ENCODE measurements at regions not wholly inside any gene's neighbourhood (a gene's known extent, or its start where the extent isn't known, plus 50 kb on each side); places are given as distances from the start of the nearest gene placed in this dataset.
A peak's percentile ranks its signal among the peaks of the same experiment; 100 is the strongest.

DNA sequence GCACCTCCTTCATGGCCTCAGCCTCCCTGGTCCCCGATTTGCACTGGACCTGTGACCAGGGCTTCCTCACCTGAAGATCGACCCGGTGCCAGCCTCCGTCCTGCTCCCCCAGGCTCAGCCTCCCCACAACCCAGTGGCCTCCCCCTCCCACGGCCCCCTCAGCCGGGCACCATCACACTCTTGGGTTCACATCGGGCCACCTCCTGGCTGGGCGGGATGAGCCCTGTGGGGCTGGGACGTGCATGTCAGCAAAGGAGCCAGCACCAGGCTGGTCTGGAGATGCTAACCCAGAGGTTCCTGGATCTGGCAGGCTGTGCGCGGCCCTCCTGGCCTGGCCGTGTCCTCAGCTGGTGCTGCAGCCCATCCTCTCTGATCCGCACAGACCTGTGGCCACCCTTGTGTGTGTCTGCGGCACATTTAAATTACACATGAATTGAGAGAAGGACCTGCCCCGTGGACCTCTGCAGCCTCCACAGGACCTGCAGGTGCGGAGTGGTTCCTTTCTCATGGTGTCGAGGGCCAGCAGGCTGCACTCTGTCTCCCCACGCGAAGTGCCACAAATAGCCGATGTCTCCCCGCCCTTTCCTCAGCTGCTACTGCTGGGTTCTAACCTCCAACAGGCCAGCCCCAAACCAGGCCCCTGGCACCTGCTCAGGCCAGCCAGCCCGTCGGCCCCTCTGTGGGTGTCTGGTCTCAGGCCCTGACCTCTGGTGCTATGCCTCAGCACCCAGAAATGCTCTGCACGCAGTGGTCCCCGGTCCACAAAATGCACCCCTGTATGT is 237.5 kb downstream of the ERMARD start:
- no peak for ATAC-seq

DNA sequence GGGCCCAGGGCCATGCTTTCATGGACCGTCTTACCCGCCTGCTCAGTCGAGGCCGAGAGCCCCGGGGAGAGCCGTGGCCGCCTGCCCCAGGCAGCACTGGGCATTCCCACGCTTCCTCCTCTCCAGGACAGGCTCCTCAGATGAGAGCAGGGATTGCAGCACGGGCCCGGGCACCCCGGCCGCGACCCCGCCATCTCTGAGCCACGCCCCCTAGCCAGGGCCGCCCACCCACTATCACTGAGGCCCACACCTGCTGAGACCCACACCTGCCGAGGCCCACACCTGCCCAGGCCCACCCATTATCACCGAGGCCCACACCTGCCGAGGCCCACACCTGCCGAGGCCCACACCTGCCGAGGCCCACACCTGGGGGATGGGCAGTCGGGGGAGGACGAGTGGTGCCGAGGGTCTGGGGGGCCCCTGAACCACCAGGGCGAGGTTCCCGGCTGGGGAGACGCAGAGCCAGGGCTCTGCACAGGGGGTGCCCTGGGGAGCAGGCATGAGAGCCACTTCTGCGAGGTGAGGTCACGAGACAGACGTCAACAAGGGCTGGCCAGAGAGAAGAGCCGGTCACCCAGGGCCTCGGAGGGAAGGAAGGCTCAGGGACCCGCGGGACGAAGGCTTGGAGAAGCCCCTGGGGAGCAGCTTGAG is 235.6 kb downstream of the ERMARD start:
- peak; percentile 14 for ATAC-seq

DNA sequence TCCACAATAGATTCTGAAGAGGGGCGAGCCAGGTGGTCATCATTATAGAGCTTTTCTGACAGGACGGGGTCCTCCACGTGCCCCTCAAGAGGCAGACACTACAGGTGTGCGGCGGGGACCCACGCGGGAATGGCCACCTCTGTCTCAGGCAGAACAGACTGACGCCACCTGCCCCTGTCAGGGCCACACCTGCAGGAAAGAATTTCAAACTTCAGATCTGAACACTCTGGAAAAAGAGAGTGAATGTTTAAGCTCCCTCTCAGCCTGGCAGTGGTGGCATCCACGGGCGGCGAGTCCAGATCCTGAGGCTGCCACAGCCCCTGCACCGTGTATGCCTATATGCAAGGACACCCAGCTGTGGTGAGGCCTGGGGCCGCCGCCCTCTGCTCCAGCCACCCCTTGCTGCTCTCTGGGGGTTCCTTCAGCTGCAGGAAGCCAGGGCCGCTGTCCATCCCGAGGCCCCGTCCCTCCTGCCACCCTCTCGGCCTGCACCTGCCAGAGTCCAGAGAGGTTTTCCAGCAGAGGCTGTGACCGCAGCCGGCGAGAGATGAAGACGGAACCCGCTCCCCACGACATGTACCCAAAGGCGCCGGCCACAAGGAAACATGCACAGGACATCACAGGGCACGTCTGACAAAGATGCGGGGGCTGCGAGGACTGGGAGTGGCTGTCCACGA is 234.9 kb downstream of the ERMARD start:
- ATAC-seq = no peak

DNA sequence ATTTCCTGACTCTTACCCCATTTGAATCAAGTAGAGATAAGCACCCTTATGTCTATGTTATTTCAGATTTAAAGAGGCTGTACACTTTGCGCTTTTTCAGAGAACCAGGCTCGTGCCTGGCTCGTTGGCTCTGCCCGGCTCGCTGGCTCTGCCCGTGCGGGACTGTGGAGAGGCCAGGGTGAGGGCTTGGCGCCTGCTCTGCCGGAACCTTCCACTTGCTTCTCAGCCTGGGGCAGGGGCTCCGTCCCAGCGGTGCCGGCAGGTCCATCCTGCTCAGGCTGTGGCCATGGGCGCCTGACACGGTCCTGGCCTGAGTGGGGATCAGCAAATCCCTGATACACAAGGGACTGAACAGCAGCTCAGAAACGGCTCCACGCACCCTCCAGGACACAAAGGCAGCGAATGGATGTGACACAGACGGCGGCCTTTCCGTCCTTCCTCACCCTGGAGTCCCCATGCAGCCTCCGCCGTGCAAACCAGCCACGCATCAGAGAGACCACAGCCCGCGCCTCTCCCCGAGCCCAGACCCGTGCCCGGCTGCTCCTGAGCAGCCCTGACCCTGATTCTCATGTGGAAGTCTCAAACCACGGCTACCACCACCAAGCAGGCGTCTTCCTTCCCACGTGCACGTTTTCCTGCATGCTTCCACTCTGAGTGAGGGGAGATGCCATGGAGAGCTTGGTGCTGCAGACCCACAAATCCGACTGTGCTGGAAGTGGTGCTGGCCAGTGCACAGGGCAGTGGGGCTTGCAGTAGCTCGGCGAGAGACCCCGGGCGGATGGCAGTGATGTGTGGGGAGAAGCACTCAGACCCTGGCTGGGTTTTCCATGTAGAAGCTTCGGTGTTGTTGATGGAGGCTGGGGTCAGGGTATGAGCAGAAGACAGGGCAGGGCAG is 233.9 kb downstream of the ERMARD start:
- no peak for ATAC-seq

DNA sequence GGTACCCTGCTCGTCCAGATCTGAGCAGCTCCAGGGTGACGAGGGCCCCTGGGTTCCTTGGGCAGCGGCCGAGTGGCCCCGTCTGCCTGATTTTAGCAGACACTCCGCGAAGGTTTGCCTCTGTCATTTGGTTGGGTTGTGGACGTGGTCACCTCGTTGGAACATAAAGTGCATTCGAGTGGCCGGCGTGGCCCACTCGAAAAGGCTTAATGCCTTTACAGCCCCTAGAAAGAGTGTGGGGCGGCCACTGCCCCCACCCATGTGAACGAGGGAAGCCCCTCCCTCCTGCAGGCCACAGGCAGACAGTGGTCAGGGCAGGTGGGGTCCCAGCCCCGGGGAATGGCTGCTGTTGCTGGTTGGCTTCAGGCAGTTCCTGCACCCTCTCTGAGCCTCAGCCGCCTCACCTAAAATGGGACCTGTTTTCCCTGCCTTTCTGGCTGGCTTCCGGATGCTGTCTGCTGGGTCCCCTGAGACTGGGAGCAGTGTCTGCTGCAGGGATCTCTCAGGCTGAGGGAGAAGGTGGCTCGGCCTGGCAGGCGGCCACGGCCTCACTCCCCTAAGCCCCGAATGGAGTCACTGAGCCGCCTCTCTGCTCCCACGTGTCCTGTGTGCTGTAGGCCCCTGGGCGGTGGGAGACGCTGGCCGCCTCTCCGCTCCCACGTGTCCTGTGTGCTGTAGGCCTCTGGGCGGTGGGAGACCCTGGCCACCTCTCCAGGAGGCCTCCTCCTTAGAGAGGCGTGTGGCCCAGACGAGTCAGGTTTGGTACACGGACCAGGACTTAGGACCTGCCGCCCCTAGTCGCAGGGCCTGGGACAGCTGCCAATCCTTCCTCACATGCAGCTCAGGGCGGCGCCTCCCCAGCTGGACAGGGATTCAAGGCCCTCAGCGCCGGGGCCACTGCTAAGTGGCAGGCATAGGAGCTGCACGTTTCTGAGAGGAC is 233.0 kb downstream of the ERMARD start:
- peak; percentile 28 for ATAC-seq

DNA sequence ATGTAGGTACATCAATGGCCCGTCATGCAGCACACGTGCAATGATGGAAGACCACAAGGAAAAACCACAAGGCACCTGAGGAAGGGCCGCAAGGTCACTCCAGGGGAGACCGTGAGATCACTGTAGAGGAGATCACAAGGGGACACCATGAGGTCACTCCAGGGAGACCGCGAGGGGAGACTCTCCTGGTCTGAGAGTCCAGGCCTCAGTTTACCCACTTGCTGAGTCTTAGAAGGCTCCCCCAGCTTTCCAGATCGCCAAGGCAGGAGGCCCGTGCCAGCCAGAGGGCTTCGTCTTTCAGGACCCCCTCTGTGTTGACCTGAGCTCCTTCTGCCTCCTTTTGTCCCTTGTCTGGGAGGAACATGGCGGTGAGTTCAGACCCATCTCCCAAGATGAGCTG is 232.2 kb downstream of the ERMARD start:
- ATAC-seq = no peak

DNA sequence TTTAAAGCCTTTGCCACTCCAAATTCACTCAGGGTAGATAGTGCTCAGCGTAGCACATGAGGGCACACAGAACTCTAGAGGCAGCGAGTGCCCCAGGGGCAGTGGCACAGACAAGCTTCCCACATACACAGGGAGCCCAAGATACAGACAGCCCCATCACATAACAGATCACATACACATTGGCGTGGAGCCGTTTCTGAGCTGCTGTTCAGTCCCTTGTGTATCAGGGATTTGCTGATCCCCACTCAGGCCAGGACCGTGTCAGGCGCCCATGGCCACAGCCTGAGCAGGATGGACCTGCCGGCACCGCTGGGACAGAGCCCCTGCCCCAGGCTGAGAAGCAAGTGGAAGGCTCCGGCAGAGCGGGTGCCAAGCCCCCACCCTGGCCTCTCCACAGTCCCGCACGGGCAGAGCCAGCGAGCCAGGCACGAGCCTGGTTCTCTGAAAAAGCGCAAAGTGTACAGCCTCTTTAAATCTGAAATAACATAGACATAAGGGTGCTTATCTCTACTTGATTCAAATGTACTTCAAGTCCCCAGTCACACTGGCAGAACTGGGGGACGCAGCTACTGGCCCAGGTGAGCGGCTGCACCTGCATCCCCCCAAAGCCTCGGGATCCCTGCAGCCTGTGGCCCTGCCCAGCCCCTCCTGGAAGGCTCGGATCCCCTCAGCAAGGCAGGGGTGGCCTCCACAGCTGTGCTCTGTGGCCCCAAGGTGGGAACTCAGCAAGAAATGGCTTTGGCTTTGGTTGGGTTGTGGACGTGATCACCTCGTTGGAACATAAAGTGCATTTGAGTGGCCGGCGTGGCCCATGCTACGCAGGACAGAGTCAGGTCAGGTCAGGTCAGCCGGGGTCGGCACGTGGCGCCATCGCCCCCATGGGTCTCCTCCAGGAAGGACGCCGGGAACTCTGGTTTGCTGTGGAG is 231.3 kb downstream of the ERMARD start:
- ATAC-seq = no peak

DNA sequence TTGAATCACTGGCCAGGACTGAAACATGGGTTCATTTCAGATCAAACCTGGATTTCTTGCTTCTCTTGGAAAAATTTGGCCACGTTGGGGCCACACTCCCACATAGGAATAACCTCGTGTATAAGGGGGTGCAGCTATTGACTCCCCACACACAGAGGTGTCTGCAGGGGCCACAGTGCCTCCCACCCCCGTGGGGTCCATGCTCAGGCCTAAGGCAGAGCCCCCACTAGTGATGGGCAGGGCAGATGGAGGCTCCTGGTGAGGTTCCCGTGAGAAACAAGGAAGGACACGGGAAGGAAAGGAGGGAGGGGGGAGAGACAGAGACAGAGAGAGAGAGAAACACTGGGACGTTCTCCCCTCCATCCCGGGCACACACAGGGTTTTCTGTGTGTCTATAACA is 230.5 kb downstream of the ERMARD start:
- no peak for ATAC-seq

DNA sequence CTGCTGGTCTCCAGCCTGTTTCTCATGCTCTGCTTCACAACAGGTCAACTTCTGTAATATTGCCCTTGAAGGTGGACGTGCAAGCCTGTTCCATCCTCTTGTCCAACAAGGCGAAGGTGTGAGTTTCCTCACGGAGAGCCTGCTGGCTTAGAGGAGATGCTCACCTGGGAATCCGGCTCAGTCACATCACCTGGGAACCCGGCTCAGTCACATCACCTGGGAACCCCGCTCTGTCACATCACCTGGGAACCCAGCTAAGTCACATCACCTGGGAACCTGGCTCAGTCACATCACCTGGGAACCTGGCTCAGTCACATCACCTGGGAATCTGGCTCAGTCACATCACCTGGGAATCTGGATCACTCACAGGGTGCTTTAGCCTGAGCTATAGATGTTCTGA is 230.1 kb downstream of the ERMARD start:
- no peak for ATAC-seq

DNA sequence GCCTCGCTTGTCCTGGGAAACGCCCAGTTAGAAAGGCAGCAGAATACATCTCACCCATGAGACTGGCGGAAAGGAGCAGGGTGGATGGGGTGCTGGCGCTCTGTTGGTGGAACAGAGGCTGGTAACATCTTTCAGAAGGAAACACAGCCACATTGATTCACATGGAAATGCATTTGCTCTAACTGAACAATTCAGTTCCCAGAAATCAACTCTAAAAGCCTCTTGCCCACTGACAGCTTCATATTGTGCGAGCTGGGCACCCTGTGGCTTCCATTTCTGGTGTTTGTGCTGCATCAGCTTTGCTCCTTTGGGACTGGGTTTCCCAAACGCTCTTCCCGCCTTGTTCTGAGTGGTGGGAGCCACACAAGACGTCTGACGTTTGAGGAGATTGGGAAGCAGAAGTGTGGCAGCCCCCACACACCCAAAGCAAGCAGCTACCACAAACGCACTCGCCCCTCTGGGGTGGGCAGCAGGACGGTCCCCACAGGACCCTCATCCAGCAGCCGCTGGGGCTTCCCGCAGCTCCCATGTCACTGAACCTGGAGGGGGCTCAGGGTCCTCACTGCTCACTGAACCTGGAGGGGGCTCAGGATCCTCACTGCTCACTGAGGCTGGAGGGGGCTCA is 229.5 kb downstream of the ERMARD start:
- ATAC-seq = no peak

DNA sequence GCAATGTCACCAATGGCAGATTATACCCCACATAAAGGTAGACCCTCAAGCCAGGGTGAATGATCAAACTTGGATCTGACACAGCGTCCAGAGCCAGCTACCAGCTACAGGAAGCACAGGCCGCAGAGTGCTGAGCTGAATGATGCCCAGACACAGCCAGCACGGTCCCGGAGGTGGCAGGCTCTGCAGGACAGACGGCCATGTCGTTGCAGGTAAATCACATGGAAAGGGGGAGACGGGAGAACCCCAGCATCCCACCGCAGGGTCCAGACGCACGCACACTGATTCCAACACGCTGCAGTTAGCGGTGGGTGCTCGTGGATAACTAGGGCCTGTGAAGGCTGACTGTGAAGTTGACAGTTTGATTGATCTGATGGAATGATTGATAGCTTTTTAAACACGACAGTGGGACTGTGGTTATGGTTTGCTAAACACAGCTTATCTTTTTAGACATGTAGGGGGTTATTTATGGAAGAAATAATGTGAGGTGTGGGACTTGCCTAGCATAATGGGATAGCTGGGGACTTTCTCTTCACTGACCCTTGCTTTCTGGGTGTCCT is 228.5 kb downstream of the ERMARD start:
- no peak for ATAC-seq

DNA sequence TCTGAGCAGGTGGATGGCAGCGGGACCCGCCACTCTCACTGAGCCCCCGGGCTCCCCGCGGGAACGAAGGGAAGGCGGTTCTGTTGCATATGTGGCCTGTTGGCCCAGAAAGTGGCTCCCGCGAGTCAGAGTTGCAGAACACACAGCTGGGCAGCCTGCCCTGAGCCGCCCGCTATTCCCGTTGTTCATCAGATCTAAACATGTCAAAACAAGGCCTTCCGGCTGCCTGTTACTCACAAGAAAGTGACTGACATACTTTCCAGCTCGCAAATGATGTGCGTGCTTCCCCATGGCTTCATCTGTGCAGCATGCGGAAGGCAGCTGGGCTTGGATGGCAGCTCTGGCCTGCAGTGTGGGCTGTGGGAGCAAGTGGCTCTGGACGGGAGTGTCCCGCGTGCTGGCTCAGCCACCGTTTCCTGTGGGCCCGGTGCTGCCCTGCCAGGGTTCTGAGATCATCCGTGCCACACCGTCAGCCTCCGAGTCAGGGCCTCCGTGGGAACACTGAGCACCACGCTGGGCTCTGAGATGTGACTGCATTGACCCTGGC is 227.3 kb downstream of the ERMARD start:
- ATAC-seq = peak; percentile 87

DNA sequence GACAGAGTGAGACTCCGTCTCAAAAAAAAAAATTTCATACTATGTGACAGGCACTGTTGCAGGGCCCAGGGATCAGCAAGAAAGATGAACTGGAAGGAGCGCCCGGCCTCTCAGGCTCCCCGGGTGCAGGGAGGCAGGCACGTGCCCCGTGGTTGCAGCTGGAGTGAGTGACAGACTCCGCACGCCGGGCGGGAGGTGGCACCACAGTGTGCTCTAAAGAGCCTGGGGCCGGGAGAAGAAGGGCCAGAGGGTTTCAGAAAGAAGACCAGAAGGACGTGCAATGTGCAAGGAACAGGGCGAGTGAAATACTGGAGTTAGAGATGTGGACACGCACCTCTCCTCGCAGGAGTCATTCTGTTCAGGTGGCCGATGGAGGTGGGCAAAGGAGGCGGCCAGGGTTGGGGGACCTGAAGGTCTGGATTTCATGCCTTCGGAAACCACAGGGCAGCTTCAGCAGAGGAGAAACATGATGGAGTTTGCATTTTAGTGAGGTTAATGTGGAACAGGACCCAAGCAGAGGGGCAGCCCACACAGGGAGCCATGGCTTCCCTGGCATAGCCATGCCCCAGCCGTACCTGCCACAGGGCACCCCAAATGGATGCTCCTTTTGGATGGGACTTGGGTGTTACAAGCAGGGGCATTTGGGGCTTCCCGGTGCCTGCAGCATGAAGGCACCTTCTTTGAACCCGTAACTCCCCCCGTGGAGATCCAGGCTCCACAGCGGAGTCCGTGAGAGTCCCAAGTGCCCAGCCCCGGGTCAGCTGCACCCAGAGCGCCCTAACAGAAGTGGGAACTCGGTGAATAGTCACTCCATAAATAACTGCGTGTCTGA is 226.2 kb downstream of the ERMARD start:
- ATAC-seq = no peak

DNA sequence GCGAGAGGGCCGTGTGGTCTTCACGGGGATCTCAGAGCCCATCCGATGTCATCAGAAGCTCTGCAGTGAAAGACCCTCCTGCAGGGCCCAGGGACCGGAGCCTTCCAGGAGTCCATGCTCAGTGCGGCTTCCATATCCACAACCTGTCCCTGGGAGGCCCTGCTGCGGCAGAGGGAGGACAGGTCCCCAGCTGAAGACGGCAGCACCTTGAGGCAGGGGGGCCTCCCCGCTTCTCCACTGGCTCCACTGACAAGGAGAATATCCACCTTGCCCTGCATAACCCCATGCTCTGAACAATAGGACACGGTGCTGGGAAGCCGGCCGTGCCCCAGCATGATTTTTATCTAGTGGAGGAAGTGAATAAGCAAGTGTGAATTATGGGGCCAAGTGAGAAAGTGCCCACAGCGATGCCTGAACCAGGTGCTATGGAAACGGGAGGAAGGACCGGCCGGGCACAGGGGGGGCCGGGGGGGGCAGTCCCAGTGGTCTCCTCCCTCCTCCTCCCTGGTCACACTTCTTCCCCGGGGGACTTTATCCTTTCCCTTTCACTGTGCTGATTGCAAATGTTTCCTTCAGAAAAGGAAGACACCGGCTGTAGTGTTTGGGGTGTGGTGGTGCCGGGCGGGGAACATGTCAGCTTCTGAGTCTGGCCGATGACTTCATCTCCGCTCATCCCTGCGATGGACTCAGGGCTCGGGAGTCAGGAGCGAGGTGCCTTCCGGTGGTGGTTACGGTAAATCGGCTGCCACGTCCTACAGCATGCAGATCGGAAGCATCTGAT is 225.1 kb downstream of the ERMARD start:
- peak; percentile 54 for ATAC-seq

DNA sequence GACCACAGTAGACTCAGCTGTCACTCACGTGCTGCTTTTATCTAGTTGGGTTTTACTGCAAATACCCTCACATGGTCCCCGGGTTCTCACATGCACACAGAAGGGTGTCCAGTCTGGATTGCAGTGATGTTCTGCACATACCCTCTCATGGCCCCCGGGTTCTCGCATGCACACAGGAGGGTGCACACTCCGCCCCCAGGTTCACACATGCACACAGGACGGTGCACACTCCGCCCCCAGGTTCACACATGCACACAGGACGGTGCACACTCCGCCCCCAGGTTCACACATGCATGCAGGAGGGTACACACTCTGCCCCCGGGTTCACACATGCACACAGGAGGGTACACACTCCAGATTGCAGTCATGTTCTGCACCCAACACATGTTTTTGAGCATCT is 224.3 kb downstream of the ERMARD start:
- no peak for ATAC-seq

DNA sequence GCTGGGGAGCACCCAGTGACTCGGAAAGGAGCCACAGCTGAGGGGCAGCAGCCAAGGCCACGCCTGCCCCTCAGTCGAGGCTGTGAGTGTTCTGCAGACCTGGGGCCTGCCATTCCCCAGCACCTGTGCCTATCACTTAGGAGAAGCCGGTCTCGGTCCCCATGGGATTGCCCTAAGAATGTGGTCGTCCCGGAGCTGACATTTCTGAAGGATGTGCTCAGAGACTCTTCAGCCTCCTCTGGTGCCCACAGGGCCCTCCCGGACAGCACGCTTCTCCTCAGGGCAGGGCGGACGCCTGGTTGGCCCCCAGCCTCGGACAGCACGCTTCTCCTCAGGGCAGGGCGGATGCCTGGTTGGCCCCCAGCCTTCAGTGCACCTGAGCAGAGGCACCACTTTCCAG is 223.9 kb downstream of the ERMARD start:
- no peak for ATAC-seq

DNA sequence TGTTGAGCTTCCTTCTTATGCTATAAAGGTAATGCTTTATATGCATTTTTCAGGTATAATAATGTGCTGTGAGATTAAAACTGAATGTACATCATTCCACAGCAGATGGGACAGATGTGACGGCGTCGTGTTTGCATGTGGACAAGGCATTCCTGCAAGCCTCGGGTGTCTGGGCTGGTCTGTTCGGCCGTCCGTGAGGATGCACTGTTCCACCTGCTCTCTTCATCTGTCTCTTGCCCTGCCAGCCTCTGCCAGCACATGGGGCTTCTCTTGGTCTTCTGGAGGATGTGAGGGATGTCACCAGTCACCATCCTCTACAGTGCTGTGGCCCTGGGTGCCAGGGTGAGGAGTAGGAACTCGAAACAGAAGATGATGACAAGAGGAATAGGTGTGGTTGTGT is 223.2 kb downstream of the ERMARD start:
- no peak for ATAC-seq

Data from esophagus mucosa (tissue), 1 donor.